HL-60 (cell line): ENCODE measurements at regions not wholly inside any gene's neighbourhood (a gene's known extent, or its start where the extent isn't known, plus 50 kb on each side); places are given as distances from the start of the nearest gene placed in this dataset.

ENCODE experiments used
- DNase-seq, 2 experiments: peaks; one replicate each; pipeline ENCODE4 v3.0.0-alpha.2; 2010 to 2020; ENCODE audit warnings: low read depth in 1 of 2, low spot score in 1 of 2
- H3K27ac ChIP-seq: fragments of 250-450 bp; sonication (Bioruptor Pico); replicated peaks from 2 replicates; pipeline ENCODE4 v1.5.1; 2020; ENCODE audit warnings: mild to moderate bottlenecking, moderate library complexity
- H3K27me3 ChIP-seq: fragments of 250-450 bp; sonication (Bioruptor Pico); 2 replicates; pipeline ENCODE4 v1.5.1; 2021; ENCODE audit warnings: mild to moderate bottlenecking, moderate library complexity; ENCODE audit not compliant: insufficient read depth, poor library complexity, severe bottlenecking
- H3K4me3 ChIP-seq: replicated peaks from 2 replicates; pipeline ENCODE4 v1.5.1; 2011; ENCODE audit warnings: mild to moderate bottlenecking, control low read depth, low read length; ENCODE audit not compliant: insufficient read depth
- CTCF ChIP-seq: IDR thresholded peaks from one replicate; pipeline ENCODE4 v1.5.1; 2011; ENCODE audit warnings: low read length, control low read depth, inconsistent platforms; ENCODE audit not compliant: insufficient read depth
- GABPA ChIP-seq: IDR thresholded peaks from 2 replicates; pipeline ENCODE4 v1.6.1; 2012; ENCODE audit warnings: low read depth
- POLR2AphosphoS5 ChIP-seq: IDR thresholded peaks from 2 replicates; pipeline ENCODE4 v1.6.1; 2012; ENCODE audit warnings: low read depth
- REST ChIP-seq: IDR thresholded peaks from 2 replicates; pipeline ENCODE4 v1.6.1; 2012; ENCODE audit warnings: low read depth; ENCODE audit not compliant: insufficient replicate concordance
- SPI1 ChIP-seq: IDR thresholded peaks from 2 replicates; pipeline ENCODE4 v1.6.1; 2012; ENCODE audit warnings: low read depth, mild to moderate bottlenecking, borderline replicate concordance

GRCh38 chr2:83594241-83595120, 864.6 kb downstream of the SUCLG1 start:
- DNase-seq: no peak
- H3K27me3 ChIP-seq: no peaks in the 10 kb centered on the region
- H3K4me3 ChIP-seq: no peak overlapping the region
- no peak overlapping the region for H3K27ac ChIP-seq
- no peak for TF ChIP-seq CTCF
- TF ChIP-seq REST: no peak
- TF ChIP-seq SPI1: no peak
- TF ChIP-seq GABPA: no peak
- TF ChIP-seq POLR2AphosphoS5: no peak

GRCh38 chr2:83587309-83587708, 871.8 kb downstream of the SUCLG1 start:
- no peak for TF ChIP-seq SPI1
- no peak for TF ChIP-seq CTCF
- H3K27ac ChIP-seq: no peak overlapping the region
- no peak overlapping the region for H3K4me3 ChIP-seq
- no peak for DNase-seq
- H3K27me3 ChIP-seq: no peaks in the 10 kb centered on the region

GRCh38 chr2:83585250-83585649, 873.8 kb downstream of the SUCLG1 start:
- no peak for DNase-seq
- no peaks in the 10 kb centered on the region for H3K27me3 ChIP-seq

More at GRCh38 chr2:83585250-83585649, 873.8 kb downstream of the SUCLG1 start:
- no peak overlapping the region for H3K27ac ChIP-seq
- TF ChIP-seq REST: no peak
- TF ChIP-seq POLR2AphosphoS5: no peak
- no peak for TF ChIP-seq SPI1
- H3K4me3 ChIP-seq: no peak overlapping the region
